WTC11 (cell line): ENCODE measurements at regions not wholly inside any gene's neighbourhood (a gene's known extent, or its start where the extent isn't known, plus 50 kb on each side); places are given as distances from the start of the nearest gene placed in this dataset.

Experiments used
- ATF1 ChIP-seq: sonication (generic); formaldehyde crosslinking; IDR thresholded peaks from 2 replicates; pipeline ENCODE4 v1.8.1; 2023; ENCODE audit warnings: mild to moderate bottlenecking, moderate library complexity, missing genetic modification reagents
- CREB1 ChIP-seq: sonication (generic); formaldehyde crosslinking; IDR thresholded peaks from 2 replicates; pipeline ENCODE4 v1.8.0; 2023; ENCODE audit warnings: mild to moderate bottlenecking, missing genetic modification reagents
- CREM ChIP-seq: sonication (generic); formaldehyde crosslinking; IDR thresholded peaks from 2 replicates; pipeline ENCODE4 v1.8.1; 2022; ENCODE audit warnings: mild to moderate bottlenecking, missing genetic modification reagents, moderate library complexity
- EMX1 ChIP-seq: fragments of 250-450 bp; sonication (Bioruptor Pico); IDR thresholded peaks from 2 replicates; pipeline ENCODE4 v1.8.0; 2021; ENCODE audit warnings: mild to moderate bottlenecking
- ESRRA ChIP-seq: sonication (generic); formaldehyde crosslinking; IDR thresholded peaks from 2 replicates; pipeline ENCODE4 v1.8.1; 2022; ENCODE audit warnings: mild to moderate bottlenecking, missing genetic modification reagents, borderline replicate concordance
- NR1H2 ChIP-seq: sonication (generic); formaldehyde crosslinking; IDR thresholded peaks from 2 replicates; pipeline ENCODE4 v1.9.0; 2021; ENCODE audit warnings: mild to moderate bottlenecking, moderate library complexity, missing genetic modification reagents
- NR2C2 ChIP-seq: sonication (generic); formaldehyde crosslinking; IDR thresholded peaks from 2 replicates; pipeline ENCODE4 v1.8.0; 2022; ENCODE audit warnings: mild to moderate bottlenecking, missing genetic modification reagents
- ZNF121 ChIP-seq: sonication (generic); formaldehyde crosslinking; IDR thresholded peaks from 2 replicates; pipeline ENCODE4 v1.8.0; 2023; ENCODE audit warnings: missing genetic modification reagents
- ZNF263 ChIP-seq: sonication (generic); formaldehyde crosslinking; IDR thresholded peaks from 2 replicates; pipeline ENCODE4 v1.8.1; 2022; ENCODE audit warnings: low read depth, mild to moderate bottlenecking, moderate library complexity, missing genetic modification reagents
- ZNF671 ChIP-seq: fragments of 250-450 bp; sonication (Bioruptor Pico); IDR thresholded peaks from 2 replicates; pipeline ENCODE4 v1.8.0; 2021; ENCODE audit warnings: mild to moderate bottlenecking
- TF ChIP-seq, protein P1 (sequence below): fragments of 200-600 bp; IDR thresholded peaks from 2 replicates; pipeline ENCODE4 v1.8.0; 2022; ENCODE audit warnings: antibody characterized with exemption
- TF ChIP-seq, protein P2 (sequence below): sonication (generic); formaldehyde crosslinking; IDR thresholded peaks from 2 replicates; pipeline ENCODE4 v1.8.1; 2023; ENCODE audit warnings: mild to moderate bottlenecking, moderate library complexity, missing genetic modification reagents
- TF ChIP-seq, protein P3 (sequence below): sonication (generic); formaldehyde crosslinking; IDR thresholded peaks from 2 replicates; pipeline ENCODE4 v1.8.1; 2022; ENCODE audit warnings: missing genetic modification reagents, borderline replicate concordance
- TF ChIP-seq, protein P4 (sequence below): sonication (generic); formaldehyde crosslinking; IDR thresholded peaks from 2 replicates; pipeline ENCODE4 v1.8.1; 2023; ENCODE audit warnings: mild to moderate bottlenecking, missing genetic modification reagents, moderate library complexity

DNA sequence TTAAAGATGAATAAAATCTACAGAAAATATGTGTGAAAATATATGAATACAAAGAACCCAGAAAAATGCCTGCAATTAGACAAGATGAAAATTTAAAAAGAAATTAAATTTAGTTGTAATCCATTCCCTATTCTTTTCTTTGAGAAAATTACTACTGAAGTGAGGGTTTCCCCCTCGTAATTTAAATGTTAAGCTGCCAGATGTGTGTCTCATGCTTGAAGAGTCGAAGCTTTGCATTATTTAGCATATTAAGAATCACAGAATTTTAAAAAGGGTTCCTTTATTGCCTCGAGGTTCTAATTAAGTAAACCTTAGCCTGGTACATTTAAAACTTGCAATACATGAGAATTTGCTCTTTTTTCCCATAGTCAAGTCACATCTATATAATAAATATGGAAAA, 630.1 kb downstream of the TFAP2A start:
- TF ChIP-seq, protein P1, sequence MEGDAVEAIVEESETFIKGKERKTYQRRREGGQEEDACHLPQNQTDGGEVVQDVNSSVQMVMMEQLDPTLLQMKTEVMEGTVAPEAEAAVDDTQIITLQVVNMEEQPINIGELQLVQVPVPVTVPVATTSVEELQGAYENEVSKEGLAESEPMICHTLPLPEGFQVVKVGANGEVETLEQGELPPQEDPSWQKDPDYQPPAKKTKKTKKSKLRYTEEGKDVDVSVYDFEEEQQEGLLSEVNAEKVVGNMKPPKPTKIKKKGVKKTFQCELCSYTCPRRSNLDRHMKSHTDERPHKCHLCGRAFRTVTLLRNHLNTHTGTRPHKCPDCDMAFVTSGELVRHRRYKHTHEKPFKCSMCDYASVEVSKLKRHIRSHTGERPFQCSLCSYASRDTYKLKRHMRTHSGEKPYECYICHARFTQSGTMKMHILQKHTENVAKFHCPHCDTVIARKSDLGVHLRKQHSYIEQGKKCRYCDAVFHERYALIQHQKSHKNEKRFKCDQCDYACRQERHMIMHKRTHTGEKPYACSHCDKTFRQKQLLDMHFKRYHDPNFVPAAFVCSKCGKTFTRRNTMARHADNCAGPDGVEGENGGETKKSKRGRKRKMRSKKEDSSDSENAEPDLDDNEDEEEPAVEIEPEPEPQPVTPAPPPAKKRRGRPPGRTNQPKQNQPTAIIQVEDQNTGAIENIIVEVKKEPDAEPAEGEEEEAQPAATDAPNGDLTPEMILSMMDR = no peak
- TF ChIP-seq, protein P2, sequence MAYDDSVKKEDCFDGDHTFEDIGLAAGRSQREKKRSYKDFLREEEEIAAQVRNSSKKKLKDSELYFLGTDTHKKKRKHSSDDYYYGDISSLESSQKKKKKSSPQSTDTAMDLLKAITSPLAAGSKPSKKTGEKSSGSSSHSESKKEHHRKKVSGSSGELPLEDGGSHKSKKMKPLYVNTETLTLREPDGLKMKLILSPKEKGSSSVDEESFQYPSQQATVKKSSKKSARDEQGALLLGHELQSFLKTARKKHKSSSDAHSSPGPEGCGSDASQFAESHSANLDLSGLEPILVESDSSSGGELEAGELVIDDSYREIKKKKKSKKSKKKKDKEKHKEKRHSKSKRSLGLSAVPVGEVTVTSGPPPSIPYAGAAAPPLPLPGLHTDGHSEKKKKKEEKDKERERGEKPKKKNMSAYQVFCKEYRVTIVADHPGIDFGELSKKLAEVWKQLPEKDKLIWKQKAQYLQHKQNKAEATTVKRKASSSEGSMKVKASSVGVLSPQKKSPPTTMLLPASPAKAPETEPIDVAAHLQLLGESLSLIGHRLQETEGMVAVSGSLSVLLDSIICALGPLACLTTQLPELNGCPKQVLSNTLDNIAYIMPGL (CRISPR knock-in tag) = no peak
- TF ChIP-seq ESRRA (CRISPR knock-in tag) (no peak), NR2C2 (CRISPR knock-in tag) (no peak), EMX1 (CRISPR knock-in tag) (no peak), ATF1 (no peak), CREM (no peak), CREB1 (CRISPR knock-in tag) (no peak), ZNF263 (CRISPR knock-in tag) (no peak), ZNF671 (CRISPR knock-in tag) (no peak), NR1H2 (CRISPR knock-in tag) (no peak), ZNF121 (CRISPR knock-in tag) (no peak)
- TF ChIP-seq, protein P3, sequence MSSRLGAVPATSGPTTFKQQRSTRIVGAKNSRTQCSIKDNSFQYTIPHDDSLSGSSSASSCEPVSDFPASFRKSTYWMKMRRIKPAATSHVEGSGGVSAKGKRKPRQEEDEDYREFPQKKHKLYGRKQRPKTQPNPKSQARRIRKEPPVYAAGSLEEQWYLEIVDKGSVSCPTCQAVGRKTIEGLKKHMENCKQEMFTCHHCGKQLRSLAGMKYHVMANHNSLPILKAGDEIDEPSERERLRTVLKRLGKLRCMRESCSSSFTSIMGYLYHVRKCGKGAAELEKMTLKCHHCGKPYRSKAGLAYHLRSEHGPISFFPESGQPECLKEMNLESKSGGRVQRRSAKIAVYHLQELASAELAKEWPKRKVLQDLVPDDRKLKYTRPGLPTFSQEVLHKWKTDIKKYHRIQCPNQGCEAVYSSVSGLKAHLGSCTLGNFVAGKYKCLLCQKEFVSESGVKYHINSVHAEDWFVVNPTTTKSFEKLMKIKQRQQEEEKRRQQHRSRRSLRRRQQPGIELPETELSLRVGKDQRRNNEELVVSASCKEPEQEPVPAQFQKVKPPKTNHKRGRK (CRISPR knock-in tag) = no peak
- TF ChIP-seq, protein P4, sequence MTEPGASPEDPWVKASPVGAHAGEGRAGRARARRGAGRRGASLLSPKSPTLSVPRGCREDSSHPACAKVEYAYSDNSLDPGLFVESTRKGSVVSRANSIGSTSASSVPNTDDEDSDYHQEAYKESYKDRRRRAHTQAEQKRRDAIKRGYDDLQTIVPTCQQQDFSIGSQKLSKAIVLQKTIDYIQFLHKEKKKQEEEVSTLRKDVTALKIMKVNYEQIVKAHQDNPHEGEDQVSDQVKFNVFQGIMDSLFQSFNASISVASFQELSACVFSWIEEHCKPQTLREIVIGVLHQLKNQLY (CRISPR knock-in tag) = no peak
